22Rv1 (cell line): ENCODE measurements at regions not wholly inside any gene's neighbourhood (a gene's known extent, or its start where the extent isn't known, plus 50 kb on each side); places are given as distances from the start of the nearest gene placed in this dataset.

Experiments used
- H3K27ac ChIP-seq: fragments of 450-650 bp; 2 replicates; pipeline ENCODE4 v1.5.1; 2017
- ZFX ChIP-seq: fragments of 450-650 bp; IDR thresholded peaks from 2 replicates; pipeline ENCODE4 v1.6.1; 2017; ENCODE audit warnings: antibody characterized with exemption, borderline replicate concordance
- TF ChIP-seq, protein P1 (sequence below): fragments of 450-650 bp; IDR thresholded peaks from 2 replicates; pipeline ENCODE4 v1.5.1; 2017; ENCODE audit warnings: mild to moderate bottlenecking

- TF ChIP-seq ZFX: no peak
- TF ChIP-seq, protein P1, sequence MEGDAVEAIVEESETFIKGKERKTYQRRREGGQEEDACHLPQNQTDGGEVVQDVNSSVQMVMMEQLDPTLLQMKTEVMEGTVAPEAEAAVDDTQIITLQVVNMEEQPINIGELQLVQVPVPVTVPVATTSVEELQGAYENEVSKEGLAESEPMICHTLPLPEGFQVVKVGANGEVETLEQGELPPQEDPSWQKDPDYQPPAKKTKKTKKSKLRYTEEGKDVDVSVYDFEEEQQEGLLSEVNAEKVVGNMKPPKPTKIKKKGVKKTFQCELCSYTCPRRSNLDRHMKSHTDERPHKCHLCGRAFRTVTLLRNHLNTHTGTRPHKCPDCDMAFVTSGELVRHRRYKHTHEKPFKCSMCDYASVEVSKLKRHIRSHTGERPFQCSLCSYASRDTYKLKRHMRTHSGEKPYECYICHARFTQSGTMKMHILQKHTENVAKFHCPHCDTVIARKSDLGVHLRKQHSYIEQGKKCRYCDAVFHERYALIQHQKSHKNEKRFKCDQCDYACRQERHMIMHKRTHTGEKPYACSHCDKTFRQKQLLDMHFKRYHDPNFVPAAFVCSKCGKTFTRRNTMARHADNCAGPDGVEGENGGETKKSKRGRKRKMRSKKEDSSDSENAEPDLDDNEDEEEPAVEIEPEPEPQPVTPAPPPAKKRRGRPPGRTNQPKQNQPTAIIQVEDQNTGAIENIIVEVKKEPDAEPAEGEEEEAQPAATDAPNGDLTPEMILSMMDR: no peak
- H3K27ac ChIP-seq: no peak overlapping the region
These were observed 72.2 kb downstream of the ADAMTS1 start for GRCh38 chr21:26773058-26773457.

- TF ChIP-seq, protein P1: peak; percentile 80
- no peak for TF ChIP-seq ZFX
- no peak overlapping the region for H3K27ac ChIP-seq
These were observed 75.5 kb downstream of the ADAMTS1 start for GRCh38 chr21:26769613-26770188.

GRCh38 chr21:26766826-26767325, 78.3 kb downstream of the ADAMTS1 start:
- no peak overlapping the region for H3K27ac ChIP-seq
- TF ChIP-seq, protein P1: no peak
- TF ChIP-seq ZFX: no peak

DNA sequence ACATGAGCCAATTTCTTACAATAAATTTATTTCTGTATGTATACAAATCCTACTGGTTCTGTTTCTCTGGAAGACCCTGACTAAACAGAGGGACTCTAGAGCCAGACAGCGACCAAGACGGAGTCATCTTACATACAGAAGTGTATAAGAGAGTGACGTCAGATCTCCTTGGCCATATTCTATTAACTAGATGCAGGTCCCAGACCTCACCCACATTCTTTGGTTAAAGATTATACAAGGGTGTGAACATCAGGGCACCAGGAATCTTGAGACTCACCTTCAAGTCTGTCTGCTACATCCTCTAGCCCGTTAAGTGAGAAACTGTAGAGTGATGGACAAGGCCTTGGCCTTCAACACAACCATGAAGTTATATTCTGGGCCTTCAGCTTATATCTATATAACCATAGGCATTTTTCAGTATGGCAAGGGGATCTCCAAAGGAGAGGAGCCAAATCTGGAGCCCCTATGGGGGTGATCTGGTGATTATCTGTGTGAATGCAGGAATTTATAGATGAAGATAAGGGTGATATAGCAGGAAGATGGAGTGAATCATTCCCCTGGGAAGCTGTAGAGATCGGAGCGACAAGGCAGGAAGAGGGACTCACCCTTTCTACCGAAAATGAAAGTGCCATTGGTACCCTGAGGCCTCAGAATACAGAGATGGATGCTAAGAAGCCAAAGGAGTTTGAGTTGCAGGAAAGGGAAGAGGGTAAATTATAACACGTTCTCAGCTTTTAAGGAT, 83.9 kb downstream of the ADAMTS1 start:
- no peak overlapping the region for H3K27ac ChIP-seq
- TF ChIP-seq, protein P1: no peak
- TF ChIP-seq ZFX: no peak

- TF ChIP-seq, protein P1: no peak
- TF ChIP-seq ZFX: no peak
- no peak overlapping the region for H3K27ac ChIP-seq
These were observed 85.5 kb downstream of the ADAMTS1 start for GRCh38 chr21:26759731-26760130.

GRCh38 chr21:26758083-26758880, 86.9 kb downstream of the ADAMTS1 start:
- H3K27ac ChIP-seq: no peak overlapping the region
- TF ChIP-seq, protein P1: no peak
- no peak for TF ChIP-seq ZFX
